Upper lobe of left lung (tissue), 4 donors: ENCODE measurements at regions not wholly inside any gene's neighbourhood (a gene's known extent, or its start where the extent isn't known, plus 50 kb on each side); places are given as distances from the start of the nearest gene placed in this dataset.

ENCODE experiments used
- EP300 ChIP-seq, 4 donors: sonication (generic); formaldehyde crosslinking; IDR thresholded peaks; one replicate each; pipeline ENCODE4 v1.5.1; 2017; ENCODE audit warnings: antibody characterized with exemption in 4 of 4, control low read depth in 2 of 4
- POLR2A ChIP-seq, 4 donors: fragments of 450-650 bp; IDR thresholded peaks; one replicate each; pipeline ENCODE4 v1.5.1; 2016 to 2017; ENCODE audit warnings: antibody characterized with exemption in 4 of 4, mild to moderate bottlenecking in 2 of 4
- POLR2AphosphoS5 ChIP-seq, 2 donors: sonication (generic); formaldehyde crosslinking; IDR thresholded peaks; one replicate each; pipeline ENCODE4 v1.5.1; 2017; ENCODE audit warnings: antibody characterized with exemption in 2 of 2
- TF ChIP-seq, protein P1 (sequence below), 6 experiments: fragments of 450-650 bp in 4 of 6; fragments of 200-600 bp in 2 of 6; sonication (generic) in 2 of 6; IDR thresholded peaks; one replicate each; pipeline ENCODE4 v1.5.1; 2016 to 2019; ENCODE audit warnings: antibody characterized with exemption in 6 of 6

DNA sequence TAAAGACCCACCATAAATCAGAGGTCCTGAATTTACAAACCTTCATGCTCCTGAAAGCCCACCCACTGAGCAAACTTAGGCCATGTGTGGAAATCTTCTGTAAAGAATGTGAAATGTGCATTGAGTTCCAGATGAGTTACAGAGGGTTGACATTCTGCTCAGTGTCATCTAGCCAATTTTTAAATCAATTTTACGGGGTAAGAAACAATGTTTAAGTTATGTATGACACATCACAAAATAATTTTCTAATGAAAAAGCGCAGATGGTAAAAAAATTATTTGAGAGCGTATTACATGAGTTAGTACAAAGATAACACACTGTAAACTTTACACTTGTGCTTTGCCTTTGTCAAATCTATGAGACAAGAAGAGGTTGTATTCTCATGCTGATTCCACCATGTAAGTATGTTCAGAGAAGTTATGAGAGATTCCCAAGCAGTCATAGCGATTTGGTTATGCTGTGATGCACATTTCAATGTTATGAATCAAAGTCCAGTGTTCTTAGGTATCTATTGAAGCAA, 446.3 kb downstream of the ADCYAP1 start:
- TF ChIP-seq, protein P1, sequence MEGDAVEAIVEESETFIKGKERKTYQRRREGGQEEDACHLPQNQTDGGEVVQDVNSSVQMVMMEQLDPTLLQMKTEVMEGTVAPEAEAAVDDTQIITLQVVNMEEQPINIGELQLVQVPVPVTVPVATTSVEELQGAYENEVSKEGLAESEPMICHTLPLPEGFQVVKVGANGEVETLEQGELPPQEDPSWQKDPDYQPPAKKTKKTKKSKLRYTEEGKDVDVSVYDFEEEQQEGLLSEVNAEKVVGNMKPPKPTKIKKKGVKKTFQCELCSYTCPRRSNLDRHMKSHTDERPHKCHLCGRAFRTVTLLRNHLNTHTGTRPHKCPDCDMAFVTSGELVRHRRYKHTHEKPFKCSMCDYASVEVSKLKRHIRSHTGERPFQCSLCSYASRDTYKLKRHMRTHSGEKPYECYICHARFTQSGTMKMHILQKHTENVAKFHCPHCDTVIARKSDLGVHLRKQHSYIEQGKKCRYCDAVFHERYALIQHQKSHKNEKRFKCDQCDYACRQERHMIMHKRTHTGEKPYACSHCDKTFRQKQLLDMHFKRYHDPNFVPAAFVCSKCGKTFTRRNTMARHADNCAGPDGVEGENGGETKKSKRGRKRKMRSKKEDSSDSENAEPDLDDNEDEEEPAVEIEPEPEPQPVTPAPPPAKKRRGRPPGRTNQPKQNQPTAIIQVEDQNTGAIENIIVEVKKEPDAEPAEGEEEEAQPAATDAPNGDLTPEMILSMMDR (IDR thresholded peaks at IDR 0.05), result no peak
- TF ChIP-seq POLR2A (IDR thresholded peaks at IDR 0.05) (no peak), EP300 (IDR thresholded peaks at IDR 0.05) (no peak), POLR2AphosphoS5 (IDR thresholded peaks at IDR 0.05) (no peak)
